ENCODE measurements at regions not wholly inside any gene's neighbourhood (a gene's known extent, or its start where the extent isn't known, plus 50 kb on each side); places are given as distances from the start of the nearest gene placed in this dataset.
"Not testable (repeated sequence)": the region's sequence is repeated elsewhere in the genome, so short reads cannot be mapped to it uniquely, and the experiment has no call there.

GRCh38 chr10:65335311-65335710 lies 1590.5 kb upstream of the LRRTM3 start:
- DNase-seq, result no peak

DNA sequence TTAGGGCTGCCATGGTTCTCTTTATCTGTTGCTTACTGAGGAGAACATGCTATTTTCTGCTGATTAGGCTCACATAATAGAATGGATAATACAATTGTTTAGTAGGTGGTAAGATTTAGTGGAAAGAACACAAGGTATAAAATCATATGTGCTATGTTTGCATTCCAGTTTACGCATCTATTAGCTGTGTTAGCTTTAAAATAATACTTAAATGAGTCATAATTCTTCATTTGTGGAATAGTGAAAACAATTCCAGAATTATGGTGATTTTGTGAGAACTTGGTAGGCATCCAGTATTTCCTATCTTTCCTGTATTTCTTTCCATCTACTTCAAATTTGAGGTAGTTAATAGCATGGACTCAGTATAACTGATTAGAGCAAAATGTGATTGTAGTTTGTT lies 1585.5 kb upstream of the LRRTM3 start:
- no peak for DNase-seq

DNA sequence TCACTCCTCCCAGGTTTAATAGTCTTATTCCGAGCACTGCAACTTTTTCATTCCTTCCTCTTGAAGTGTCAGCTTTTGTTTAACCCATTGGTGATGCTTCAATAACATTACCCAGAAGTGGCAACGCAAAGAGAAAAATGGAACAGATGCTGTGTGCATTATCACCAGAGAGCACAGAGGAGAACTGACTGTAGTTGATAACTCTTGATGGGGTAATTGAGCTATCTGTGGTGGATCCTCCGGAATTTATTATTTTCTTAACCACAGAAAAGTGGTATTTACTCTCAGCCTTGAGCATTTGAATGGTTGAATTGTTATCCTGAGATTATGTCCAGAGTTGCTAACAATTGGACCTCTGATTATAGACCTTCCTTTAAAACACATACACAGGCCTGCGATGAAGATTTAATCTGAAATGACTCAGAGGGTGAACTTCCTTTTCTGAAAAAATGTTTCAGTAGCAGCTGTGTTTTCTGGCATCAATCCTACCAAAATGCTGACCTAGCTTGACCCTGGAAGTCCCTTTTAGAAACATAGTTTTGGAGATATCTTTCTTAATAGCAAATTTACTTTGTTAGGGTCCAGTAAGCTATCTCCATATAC lies 1584.4 kb upstream of the LRRTM3 start:
- DNase-seq, result no peak

DNA sequence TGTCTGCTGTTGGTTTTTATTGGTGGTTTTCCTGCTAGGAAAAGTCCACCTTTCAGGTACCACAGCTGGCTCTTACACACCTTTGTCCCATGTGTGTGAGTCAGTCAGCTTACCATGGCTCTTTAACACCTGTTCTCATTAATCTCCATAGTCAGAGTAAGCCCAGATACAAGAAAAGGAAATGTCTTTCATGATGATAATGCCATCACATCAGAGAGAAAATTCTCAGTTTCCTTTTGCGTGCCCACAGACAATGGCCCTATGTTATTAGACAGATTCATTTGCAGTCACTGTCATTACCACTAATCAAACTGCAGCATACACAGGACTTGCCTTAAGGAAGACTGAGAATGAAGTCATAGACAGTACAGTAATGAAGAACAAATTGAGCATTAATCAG lies 1583.6 kb upstream of the LRRTM3 start:
- no peak for DNase-seq

DNA sequence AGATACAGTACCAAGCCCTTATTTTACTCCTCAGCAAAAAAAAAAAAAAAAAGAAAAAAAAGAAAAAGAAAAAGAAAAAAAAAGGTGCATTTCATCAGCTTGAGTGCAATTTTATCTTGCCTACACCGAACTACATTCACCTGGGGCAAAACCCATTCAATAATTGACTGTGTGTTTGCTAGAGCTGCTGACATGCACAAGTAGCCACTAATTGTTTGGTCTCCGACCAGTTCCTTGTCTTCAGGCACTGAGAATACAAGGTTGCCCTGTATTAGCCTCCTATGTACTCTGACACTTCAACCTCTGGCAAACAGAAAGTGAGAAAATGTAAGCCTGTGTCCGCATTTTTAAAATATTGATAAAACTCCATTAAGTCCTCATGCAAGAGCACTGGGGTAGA lies 1579.4 kb upstream of the LRRTM3 start:
- no peak for DNase-seq

DNA sequence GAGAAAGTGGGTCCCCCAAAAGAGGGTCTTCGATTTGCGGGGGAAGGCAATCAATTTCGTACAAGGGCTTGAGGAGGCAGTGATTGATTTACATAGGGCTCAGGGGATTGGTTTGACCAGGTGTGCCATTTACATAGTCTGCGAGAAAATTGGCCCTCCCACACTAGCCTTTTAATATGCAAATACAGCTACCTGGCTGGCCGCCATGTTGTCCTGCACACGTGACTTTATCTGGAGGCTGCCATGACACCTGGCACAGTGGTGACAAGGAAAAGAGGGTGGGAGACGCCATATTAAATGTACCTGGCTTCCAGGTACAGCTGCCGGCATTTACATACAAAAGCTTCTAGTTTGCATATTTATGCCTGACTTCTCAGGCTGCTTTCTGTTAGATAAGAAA lies 1577.2 kb upstream of the LRRTM3 start:
- DNase-seq, result no peak

GRCh38 chr10:65350611-65351010 lies 1575.2 kb upstream of the LRRTM3 start:
- no peak for DNase-seq

DNA sequence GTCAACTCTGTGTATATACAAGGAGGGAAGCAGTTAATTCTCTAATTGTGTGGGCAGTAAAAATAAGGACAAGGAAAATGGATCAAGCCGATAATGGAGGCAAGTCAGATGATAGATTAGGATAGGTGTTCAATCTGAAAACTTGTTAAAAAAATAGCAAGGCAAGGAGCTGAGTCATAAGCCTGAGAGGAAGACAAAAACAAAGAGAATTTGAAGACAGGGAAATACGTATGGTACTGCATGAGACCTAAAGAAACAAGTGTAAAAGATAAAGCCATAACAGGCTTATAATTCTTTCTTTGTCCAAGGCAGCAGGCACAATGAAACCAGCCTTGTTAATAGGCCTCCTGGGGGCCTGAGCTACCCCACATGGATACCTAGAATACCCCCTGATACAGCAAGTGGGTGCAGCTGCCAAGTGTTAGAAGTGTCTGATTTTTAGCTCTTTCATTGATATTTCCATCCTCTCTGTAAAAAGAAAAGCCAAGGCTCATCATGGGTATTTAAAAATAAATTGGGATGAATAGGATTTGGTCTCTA lies 1570.6 kb upstream of the LRRTM3 start:
- no peak for DNase-seq

- no peak for DNase-seq
Observed at GRCh38 chr10:65358565-65358964, 1567.3 kb upstream of the LRRTM3 start.

- no peak for DNase-seq
Observed at GRCh38 chr10:65360497-65360896, 1565.3 kb upstream of the LRRTM3 start.

DNA sequence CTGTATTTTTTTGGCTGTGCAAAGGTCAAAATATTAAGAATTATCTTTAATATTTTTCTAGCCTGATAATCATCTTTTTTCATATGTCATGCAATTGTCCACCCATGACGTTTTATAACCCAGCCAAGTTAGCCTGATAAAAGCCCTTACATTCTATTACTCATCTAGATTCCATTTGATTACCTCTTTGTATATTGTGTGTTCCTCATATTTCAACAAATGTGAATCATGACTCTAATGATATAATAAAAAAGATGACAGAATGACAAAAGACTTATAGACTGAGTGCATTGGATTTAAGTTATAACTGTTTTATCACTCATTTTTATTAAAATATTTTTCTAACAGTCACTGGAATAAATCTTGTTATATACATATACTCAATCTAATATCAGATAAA lies 1560.0 kb upstream of the LRRTM3 start:
- DNase-seq, result no peak

DNA sequence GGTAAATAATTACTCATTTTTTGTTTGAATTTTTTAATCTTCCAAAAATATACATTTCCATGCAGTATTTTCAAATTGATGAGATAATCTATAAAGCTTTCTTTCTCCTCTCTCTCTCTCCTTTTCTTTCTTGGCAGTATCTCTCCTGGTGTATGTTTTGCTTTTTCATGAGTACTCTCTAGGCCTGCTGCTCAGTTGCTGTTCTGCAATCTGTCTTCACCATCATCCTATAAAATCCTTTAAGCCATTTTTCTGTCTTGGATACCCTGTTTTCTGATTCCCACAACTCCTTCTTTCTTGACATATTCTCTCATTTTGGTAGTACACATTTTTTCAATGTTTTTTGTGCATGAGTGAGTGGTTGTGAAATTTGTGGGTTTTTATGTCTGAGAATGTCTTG lies 1558.1 kb upstream of the LRRTM3 start:
- no peak for DNase-seq

DNA sequence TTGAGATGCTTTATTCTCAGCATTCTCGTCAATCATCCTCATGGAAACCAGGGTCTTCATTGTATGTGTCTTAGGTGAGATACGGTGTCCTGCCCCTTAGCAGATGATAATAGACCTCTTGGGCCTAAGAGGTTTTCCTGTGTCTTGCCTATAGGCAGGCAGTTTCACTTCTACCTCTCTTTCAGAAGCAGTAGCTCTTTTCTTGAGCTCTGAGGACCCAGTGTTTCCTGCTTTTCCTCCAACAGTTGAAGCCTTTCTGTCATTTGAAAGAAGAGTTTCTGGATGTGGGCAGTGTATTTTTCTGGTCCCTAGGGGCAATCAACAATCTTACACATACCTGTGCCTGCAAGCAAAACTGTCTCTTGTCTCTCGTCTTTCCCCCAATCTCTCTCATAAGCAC lies 1550.3 kb upstream of the LRRTM3 start:
- DNase-seq, result no peak

- DNase-seq, result no peak
Observed at GRCh38 chr10:65377687-65378086, 1548.1 kb upstream of the LRRTM3 start.

DNA sequence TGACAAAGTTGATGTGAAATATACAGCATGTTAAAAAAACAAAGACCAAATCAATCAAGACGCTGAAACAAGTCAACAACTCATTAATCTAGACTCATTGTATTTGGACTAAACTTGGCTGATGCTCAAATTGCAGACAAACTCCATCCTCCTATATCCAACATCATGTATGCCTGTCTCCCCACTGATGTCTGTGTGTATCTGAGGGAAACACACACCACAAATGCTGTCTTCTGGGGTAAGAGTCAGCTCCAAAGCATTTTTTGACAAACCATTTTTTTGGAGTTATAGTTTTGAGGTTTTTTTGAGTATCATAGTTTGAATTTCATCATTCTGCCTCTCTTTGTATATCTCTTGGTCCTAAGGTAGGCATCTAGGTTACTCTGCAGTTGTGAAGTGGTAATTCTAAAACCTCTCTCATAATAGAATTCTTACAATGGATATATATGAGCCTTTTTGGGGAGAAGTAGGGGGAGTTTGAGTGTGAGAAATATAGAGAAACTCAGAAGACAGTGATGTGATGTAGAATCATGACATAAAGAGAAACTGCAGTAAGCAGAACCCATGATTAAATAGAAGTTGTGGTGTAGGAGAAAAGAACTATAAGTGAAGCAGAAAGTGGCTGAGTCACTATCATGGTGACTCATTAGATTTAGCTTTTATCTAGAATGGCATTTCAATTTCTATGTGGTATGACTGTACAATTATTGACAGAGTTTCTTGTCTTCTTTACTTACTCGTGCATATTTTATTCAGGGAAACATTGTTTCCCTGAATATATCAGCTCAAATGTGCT lies 1531.1 kb upstream of the LRRTM3 start:
- no peak for DNase-seq

DNA sequence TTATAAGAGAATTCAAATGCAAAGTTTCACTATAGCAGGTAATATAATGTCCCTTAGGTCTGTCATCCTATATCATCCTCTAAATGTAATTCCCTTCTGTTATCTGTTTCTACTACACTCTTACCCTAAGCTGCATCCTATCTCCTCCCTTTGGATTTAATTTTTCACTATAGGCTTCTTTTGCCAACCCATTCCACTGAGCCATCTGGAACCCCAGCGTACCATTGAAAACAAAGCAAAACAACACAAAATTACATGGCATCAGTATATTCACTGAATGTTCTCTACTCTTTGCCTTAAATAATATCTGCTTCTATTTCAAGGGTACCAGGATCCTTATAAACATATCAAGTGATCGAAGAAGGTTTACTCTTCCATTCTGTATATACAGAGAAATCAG lies 1530.2 kb upstream of the LRRTM3 start:
- DNase-seq, result no peak

GRCh38 chr10:65396997-65397396 lies 1528.8 kb upstream of the LRRTM3 start:
- DNase-seq, result no peak

DNA sequence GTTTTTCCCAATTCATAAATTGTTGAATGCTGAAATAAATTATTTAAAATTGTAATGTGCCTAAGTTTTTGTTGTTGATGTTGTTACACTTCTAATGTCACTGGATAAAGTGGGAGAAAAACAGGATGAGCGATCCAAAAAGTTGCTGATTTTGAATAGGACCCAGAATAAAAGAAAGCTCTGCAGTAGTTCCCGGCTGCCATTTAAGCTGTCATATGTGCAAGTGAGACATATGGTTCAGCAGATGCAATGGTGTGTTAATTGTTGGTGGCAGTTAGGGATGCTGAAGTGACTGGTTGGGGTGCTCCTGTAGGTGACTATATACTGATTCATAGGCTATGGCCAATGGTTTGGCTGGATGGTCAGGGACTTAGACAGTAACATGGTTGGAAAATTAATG lies 1517.4 kb upstream of the LRRTM3 start:
- no peak for DNase-seq

- DNase-seq, result no peak
Observed at GRCh38 chr10:65413001-65413400, 1512.8 kb upstream of the LRRTM3 start.

GRCh38 chr10:65415318-65415717 lies 1510.5 kb upstream of the LRRTM3 start:
- DNase-seq, result no peak

GRCh38 chr10:65416094-65416493 lies 1509.7 kb upstream of the LRRTM3 start:
- DNase-seq, result no peak

- DNase-seq, result no peak
Observed at GRCh38 chr10:65419629-65420028, 1506.2 kb upstream of the LRRTM3 start.

DNA sequence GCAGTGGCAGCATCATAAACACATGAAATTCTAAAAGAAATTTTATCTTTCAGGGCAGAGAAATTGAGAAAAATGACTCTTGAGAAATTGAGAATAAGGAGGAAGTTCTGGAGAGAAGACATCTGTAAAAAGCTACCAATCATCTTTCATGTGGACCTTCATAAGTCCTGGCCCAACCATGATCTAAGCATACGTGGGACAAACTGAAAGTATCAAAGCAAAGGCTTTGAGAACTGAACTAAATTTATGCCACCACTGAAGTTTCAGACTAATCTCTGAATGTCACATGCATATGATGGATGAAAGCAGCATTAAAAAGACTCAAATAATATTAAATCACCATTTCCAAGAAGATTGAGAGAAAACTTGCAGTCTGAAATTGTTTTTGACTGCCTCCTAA lies 1502.8 kb upstream of the LRRTM3 start:
- DNase-seq, result no peak

- not testable (repeated sequence) for DNase-seq
Observed at GRCh38 chr10:65429381-65429780, 1496.5 kb upstream of the LRRTM3 start.

GRCh38 chr10:65430979-65431378 lies 1494.9 kb upstream of the LRRTM3 start:
- DNase-seq, result no peak
